Adrenal gland (tissue), 5 donors: ENCODE measurements at regions not wholly inside any gene's neighbourhood (a gene's known extent, or its start where the extent isn't known, plus 50 kb on each side); places are given as distances from the start of the nearest gene placed in this dataset.

Source experiments
- POLR2A ChIP-seq, 2 donors: fragments of 450-650 bp; IDR thresholded peaks; one replicate each; pipeline ENCODE4 v1.6.1; 2017; ENCODE audit warnings: antibody characterized with exemption in 2 of 2, mild to moderate bottlenecking in 2 of 2, moderate library complexity in 1 of 2
- TF ChIP-seq, protein P1 (sequence below), 6 experiments: fragments of 450-650 bp in 4 of 6; fragments of 200-600 bp in 2 of 6; sonication (generic) in 1 of 6; IDR thresholded peaks; 1 replicate in 5 of 6; 2 replicates in 1 of 6; pipeline versions ENCODE4 v1.5.1 to v1.8.0; 2016 to 2021; ENCODE audit warnings: antibody characterized with exemption in 6 of 6, mild to moderate bottlenecking in 2 of 6, moderate library complexity in 1 of 6
- donor health status: DM: no; HTN: no; CAD: no.

- TF ChIP-seq, protein P1, sequence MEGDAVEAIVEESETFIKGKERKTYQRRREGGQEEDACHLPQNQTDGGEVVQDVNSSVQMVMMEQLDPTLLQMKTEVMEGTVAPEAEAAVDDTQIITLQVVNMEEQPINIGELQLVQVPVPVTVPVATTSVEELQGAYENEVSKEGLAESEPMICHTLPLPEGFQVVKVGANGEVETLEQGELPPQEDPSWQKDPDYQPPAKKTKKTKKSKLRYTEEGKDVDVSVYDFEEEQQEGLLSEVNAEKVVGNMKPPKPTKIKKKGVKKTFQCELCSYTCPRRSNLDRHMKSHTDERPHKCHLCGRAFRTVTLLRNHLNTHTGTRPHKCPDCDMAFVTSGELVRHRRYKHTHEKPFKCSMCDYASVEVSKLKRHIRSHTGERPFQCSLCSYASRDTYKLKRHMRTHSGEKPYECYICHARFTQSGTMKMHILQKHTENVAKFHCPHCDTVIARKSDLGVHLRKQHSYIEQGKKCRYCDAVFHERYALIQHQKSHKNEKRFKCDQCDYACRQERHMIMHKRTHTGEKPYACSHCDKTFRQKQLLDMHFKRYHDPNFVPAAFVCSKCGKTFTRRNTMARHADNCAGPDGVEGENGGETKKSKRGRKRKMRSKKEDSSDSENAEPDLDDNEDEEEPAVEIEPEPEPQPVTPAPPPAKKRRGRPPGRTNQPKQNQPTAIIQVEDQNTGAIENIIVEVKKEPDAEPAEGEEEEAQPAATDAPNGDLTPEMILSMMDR (IDR thresholded peaks at IDR 0.05) = no peak
- TF ChIP-seq POLR2A (IDR thresholded peaks at IDR 0.05) = no peak
Measured at GRCh38 chr14:97626088-97626487, 828.9 kb downstream of the VRK1 start.
